Cardiac muscle cell (in vitro differentiated cells and primary cell): ENCODE measurements at regions not wholly inside any gene's neighbourhood (a gene's known extent, or its start where the extent isn't known, plus 50 kb on each side); places are given as distances from the start of the nearest gene placed in this dataset.

Source experiments
- DNase-seq, 2 donors: peaks; one replicate each; pipeline versions ENCODE4 v3.0.0 to v3.0.0-alpha.2; 2010 to 2017; ENCODE audit warnings: low read depth in 1 of 2, low spot score in 1 of 2
- H3K27ac ChIP-seq: fragments of 200-600 bp; sonication (generic); 2 replicates; pipeline ENCODE4 v1.5.1; 2016
- H3K27me3 ChIP-seq: fragments of 200-600 bp; sonication (generic); 2 replicates; pipeline ENCODE4 v1.6.0; 2016; ENCODE audit warnings: control low read depth
- H3K36me3 ChIP-seq: fragments of 200-600 bp; sonication (generic); 2 replicates; pipeline ENCODE4 v1.5.1; 2016; ENCODE audit warnings: control low read depth
- H3K4me1 ChIP-seq: fragments of 200-600 bp; sonication (generic); 2 replicates; pipeline ENCODE4 v1.8.1; 2017; ENCODE audit warnings: low read depth, mild to moderate bottlenecking, mixed run types
- H3K4me3 ChIP-seq: fragments of 200-600 bp; sonication (generic); 2 replicates; pipeline ENCODE4 v1.5.1; 2016; ENCODE audit warnings: mild to moderate bottlenecking
- H3K9me3 ChIP-seq: fragments of 200-600 bp; sonication (generic); 2 replicates; pipeline ENCODE4 v1.5.1; 2017; ENCODE audit warnings: low read depth, mild to moderate bottlenecking, control low read depth
- TF ChIP-seq, protein P1 (sequence below): IDR thresholded peaks from 2 replicates; pipeline ENCODE4 v1.5.1; 2012; ENCODE audit warnings: low read depth, mild to moderate bottlenecking, low read length

- H3K9me3 ChIP-seq = no peaks in the 10 kb centered on the region
- H3K4me1 ChIP-seq = no peaks in the 10 kb centered on the region
- H3K36me3 ChIP-seq = no peaks in the 10 kb centered on the region
- no peak for DNase-seq
- no peaks in the 10 kb centered on the region for H3K27me3 ChIP-seq
- H3K4me3 ChIP-seq = no peak overlapping the region
- TF ChIP-seq, protein P1, sequence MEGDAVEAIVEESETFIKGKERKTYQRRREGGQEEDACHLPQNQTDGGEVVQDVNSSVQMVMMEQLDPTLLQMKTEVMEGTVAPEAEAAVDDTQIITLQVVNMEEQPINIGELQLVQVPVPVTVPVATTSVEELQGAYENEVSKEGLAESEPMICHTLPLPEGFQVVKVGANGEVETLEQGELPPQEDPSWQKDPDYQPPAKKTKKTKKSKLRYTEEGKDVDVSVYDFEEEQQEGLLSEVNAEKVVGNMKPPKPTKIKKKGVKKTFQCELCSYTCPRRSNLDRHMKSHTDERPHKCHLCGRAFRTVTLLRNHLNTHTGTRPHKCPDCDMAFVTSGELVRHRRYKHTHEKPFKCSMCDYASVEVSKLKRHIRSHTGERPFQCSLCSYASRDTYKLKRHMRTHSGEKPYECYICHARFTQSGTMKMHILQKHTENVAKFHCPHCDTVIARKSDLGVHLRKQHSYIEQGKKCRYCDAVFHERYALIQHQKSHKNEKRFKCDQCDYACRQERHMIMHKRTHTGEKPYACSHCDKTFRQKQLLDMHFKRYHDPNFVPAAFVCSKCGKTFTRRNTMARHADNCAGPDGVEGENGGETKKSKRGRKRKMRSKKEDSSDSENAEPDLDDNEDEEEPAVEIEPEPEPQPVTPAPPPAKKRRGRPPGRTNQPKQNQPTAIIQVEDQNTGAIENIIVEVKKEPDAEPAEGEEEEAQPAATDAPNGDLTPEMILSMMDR = no peak
- no peak overlapping the region for H3K27ac ChIP-seq
Measured at GRCh38 chr3:28606283-28606682, 257.7 kb upstream of the AZI2 start.

- no peaks in the 10 kb centered on the region for H3K27me3 ChIP-seq
- H3K36me3 ChIP-seq = no peaks in the 10 kb centered on the region
- TF ChIP-seq, protein P1 = no peak
- H3K4me3 ChIP-seq = no peak overlapping the region
- no peak for DNase-seq
- H3K9me3 ChIP-seq = no peaks in the 10 kb centered on the region
- no peak overlapping the region for H3K27ac ChIP-seq
- H3K4me1 ChIP-seq = no peaks in the 10 kb centered on the region
Measured at GRCh38 chr3:28612232-28612631, 263.6 kb upstream of the AZI2 start.

DNA sequence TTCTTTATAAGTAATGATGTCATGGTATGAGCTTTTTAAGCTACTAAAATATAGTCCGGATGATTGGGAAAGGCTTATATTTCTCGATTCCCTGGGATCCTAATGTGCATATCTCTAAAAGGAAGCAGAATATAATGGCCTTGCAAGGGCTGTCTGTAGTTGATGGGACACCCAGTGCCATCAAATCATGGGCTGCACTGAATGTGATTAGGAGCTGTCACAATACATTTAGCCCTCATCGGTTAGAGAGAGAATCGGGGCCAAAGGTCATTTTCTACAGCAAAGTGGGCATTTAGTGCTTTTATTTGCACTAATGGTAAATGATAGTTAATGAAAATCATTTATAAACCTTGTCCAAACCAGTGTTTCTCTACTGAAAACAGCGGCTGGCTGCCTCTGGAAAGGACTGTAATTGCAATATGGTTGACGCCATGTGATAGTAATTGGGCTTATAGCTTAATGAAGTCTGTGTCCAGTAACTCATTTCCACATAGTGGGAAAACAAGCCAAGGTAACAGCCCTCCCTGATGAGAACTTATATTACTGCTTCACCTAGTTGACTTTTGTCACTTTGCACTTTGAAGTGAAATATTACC is 265.0 kb upstream of the AZI2 start:
- DNase-seq = no peak
- H3K27ac ChIP-seq = no peak overlapping the region
- no peak overlapping the region for H3K4me3 ChIP-seq
- H3K27me3 ChIP-seq = no peaks in the 10 kb centered on the region
- H3K36me3 ChIP-seq = no peaks in the 10 kb centered on the region
- H3K4me1 ChIP-seq = no peaks in the 10 kb centered on the region
- TF ChIP-seq, protein P1 = no peak
- H3K9me3 ChIP-seq = no peaks in the 10 kb centered on the region

DNA sequence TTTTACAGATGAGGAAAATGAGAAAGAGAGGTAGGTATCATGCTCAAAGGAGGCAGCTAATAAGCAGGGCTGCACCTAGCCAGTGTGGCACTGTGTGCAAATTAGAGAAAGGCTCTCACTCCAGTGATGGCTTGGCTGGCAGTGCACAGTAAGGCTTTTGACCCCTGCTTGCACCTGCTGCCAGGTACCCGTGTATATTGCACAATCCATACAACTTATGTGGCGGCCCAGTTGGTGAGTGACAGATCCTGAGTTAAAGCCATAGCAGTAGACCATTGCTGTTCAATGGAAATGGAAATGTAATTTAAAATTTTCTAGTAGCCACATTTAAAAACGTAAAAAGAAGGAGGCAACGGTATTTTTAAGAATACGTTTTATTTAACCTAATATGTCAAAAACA is 266.4 kb upstream of the AZI2 start:
- DNase-seq = no peak
- no peaks in the 10 kb centered on the region for H3K36me3 ChIP-seq
- H3K9me3 ChIP-seq = no peaks in the 10 kb centered on the region
- H3K4me3 ChIP-seq = no peak overlapping the region
- H3K27me3 ChIP-seq = no peaks in the 10 kb centered on the region
- no peaks in the 10 kb centered on the region for H3K4me1 ChIP-seq
- no peak overlapping the region for H3K27ac ChIP-seq
- TF ChIP-seq, protein P1 = no peak

- Histone ChIP-seq H3K36me3 (no peaks in the 10 kb centered on the region), H3K4me1 (no peaks in the 10 kb centered on the region), H3K27me3 (no peaks in the 10 kb centered on the region), H3K9me3 (no peaks in the 10 kb centered on the region), H3K27ac (no peak overlapping the region), H3K4me3 (no peak overlapping the region)
- DNase-seq = no peak
- TF ChIP-seq, protein P1 = no peak
Measured at GRCh38 chr3:28615971-28616370, 267.3 kb upstream of the AZI2 start.

GRCh38 chr3:28617821-28618220 is 269.2 kb upstream of the AZI2 start:
- Histone ChIP-seq H3K9me3 (no peaks in the 10 kb centered on the region), H3K27me3 (no peaks in the 10 kb centered on the region), H3K36me3 (no peaks in the 10 kb centered on the region), H3K4me3 (no peak overlapping the region), H3K27ac (no peak overlapping the region), H3K4me1 (no peaks in the 10 kb centered on the region)
- TF ChIP-seq, protein P1 = no peak
- DNase-seq = no peak
